IMR-90 (cell line): ENCODE measurements at regions not wholly inside any gene's neighbourhood (a gene's known extent, or its start where the extent isn't known, plus 50 kb on each side); places are given as distances from the start of the nearest gene placed in this dataset.

Experiments used
- CHD1 ChIP-seq: IDR thresholded peaks from 2 replicates; pipeline ENCODE4 v1.6.1; 2012; ENCODE audit warnings: low read depth, low read length, improper control_type of control experiment
- POLR2A ChIP-seq: IDR thresholded peaks from 2 replicates; pipeline ENCODE4 v1.6.1; 2012; ENCODE audit warnings: mild to moderate bottlenecking, low read depth, low read length
- TF ChIP-seq, protein P1 (sequence below): conservative IDR thresholded peaks from 2 replicates; pipeline ENCODE4 v1.5.1; 2012; ENCODE audit warnings: mild to moderate bottlenecking, low read depth, low read length, improper control_type of control experiment
- TF ChIP-seq, protein P2 (sequence below): fragments of 150-350 bp; IDR thresholded peaks from 2 replicates; pipeline ENCODE4 v1.6.1; 2017; ENCODE audit warnings: mild to moderate bottlenecking, antibody characterized with exemption, low read length, low read depth

DNA sequence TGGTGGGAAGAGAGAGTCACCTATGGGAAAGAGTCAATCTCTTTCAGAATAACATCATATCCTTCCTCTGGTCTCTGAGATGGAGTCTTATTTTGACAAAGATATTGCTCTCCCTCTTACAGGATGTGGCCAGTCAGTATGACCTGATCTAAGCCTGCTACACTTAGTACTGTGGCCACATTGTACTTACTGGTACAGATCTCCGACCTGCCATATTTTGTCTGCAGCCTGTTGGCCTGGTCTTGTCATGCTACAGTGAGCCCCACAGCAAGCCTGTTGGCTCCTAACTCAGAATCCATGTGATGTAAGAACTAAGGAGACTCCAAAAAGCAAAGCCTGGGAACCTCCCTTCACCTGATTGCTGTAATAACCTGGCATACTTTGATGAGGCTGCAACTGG lies 377.8 kb downstream of the SFMBT2 start:
- TF ChIP-seq, protein P1, sequence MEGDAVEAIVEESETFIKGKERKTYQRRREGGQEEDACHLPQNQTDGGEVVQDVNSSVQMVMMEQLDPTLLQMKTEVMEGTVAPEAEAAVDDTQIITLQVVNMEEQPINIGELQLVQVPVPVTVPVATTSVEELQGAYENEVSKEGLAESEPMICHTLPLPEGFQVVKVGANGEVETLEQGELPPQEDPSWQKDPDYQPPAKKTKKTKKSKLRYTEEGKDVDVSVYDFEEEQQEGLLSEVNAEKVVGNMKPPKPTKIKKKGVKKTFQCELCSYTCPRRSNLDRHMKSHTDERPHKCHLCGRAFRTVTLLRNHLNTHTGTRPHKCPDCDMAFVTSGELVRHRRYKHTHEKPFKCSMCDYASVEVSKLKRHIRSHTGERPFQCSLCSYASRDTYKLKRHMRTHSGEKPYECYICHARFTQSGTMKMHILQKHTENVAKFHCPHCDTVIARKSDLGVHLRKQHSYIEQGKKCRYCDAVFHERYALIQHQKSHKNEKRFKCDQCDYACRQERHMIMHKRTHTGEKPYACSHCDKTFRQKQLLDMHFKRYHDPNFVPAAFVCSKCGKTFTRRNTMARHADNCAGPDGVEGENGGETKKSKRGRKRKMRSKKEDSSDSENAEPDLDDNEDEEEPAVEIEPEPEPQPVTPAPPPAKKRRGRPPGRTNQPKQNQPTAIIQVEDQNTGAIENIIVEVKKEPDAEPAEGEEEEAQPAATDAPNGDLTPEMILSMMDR: no peak
- TF ChIP-seq POLR2A (no peak), CHD1 (no peak)
- TF ChIP-seq, protein P2, sequence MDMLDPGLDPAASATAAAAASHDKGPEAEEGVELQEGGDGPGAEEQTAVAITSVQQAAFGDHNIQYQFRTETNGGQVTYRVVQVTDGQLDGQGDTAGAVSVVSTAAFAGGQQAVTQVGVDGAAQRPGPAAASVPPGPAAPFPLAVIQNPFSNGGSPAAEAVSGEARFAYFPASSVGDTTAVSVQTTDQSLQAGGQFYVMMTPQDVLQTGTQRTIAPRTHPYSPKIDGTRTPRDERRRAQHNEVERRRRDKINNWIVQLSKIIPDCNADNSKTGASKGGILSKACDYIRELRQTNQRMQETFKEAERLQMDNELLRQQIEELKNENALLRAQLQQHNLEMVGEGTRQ: no peak
